ENCODE measurements at regions not wholly inside any gene's neighbourhood (a gene's known extent, or its start where the extent isn't known, plus 50 kb on each side); places are given as distances from the start of the nearest gene placed in this dataset.

GRCh38 chr19:34120846-34121639 lies 51.3 kb upstream of the LSM14A start:
- peak; percentile 30 to 75 for DNase-seq
- no peak overlapping the region for H3K4me3 Mint-ChIP-seq
- no peaks in the 10 kb centered on the region for H3K36me3 Mint-ChIP-seq
- no peak overlapping the region for H3K27ac Mint-ChIP-seq
- 63% methylated on average over 6 of the region's 8 CpGs for WGBS (ENCODE audit: insufficient coverage)
- intact Hi-C loops (cut with micrococcal nuclease), result loop anchor here (1.0 kb wide), 1 partner anchor 24 kb away; no protein-coding TSS in a partner anchor
- Histone ChIP-seq H3K4me3 (ENCODE audit: low read length) (no peak overlapping the region), H3K27me3 (ENCODE audit: control insufficient read depth, insufficient read depth, low read length) (no peaks in the 10 kb centered on the region), H3K4me1 (ENCODE audit: control insufficient read depth, insufficient read depth, low read length) (no peaks in the 10 kb centered on the region), H3K27ac (ENCODE audit: low read length) (no peak overlapping the region), H3K36me3 (ENCODE audit: control insufficient read depth, insufficient read depth, low read length) (no peaks in the 10 kb centered on the region), H3K9me3 (ENCODE audit: control insufficient read depth, insufficient read depth, low read length) (no peaks in the 10 kb centered on the region)
- H3K27me3 Mint-ChIP-seq (ENCODE audit: low read depth in 2 of 2), result peaks cover 20 to 28% of the 10 kb centered on the region in 2 donors
- TF ChIP-seq CTCF (IDR thresholded peaks at IDR 0.05), result peak; percentile 57
- no peaks in the 10 kb centered on the region for H3K9me3 Mint-ChIP-seq
- peak; percentile 27 to 66 (median 55) for ATAC-seq
- H3K4me1 Mint-ChIP-seq, result no peaks in the 10 kb centered on the region
